GM19023 (cell line): ENCODE measurements at regions not wholly inside any gene's neighbourhood (a gene's known extent, or its start where the extent isn't known, plus 50 kb on each side); places are given as distances from the start of the nearest gene placed in this dataset.
"Not testable (repeated sequence)": the region's sequence is repeated elsewhere in the genome, so short reads cannot be mapped to it uniquely, and the experiment has no call there.

ENCODE experiments used
- ATAC-seq: cut with Tn5 transposase; IDR thresholded peaks from one replicate; pipeline ENCODE4 v1.9.1; 2021; ENCODE audit warnings: mild to moderate bottlenecking, moderate library complexity; ENCODE audit not compliant: unreplicated experiment

GRCh38 chr6:168863467-168863866 is 390.2 kb downstream of the THBS2 start:
- no peak for ATAC-seq

DNA sequence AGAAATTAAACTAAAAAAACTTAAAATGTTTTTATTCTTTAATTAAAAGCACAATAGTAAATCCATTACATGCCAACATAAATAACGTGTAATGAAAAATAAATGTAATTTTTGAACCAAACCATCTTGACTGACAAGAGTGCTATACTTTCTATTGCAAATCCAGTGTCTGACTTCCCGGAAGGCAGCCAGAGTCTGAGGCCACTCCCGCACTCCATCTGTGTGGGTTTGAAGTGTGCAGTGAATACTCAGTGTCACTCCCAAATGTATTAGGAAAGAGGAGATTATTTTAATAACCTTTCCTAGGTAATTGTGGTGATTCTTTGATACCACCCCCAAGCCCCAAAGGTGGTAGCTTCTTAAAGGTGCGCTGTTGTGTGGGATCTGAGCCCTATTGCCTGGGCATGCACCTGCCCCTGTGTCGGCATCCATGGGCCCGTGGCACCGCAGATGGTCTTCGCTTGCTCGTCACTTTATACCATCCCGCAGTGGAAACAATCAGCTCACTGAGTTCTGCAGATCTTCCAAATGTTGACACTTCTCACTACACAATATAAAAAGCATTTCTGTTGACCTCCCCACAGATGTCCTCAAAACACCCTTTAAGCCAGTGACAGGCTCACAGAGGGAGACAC is 391.2 kb downstream of the THBS2 start:
- no peak for ATAC-seq

- ATAC-seq, result no peak
Observed at GRCh38 chr6:168860987-168861386, 392.7 kb downstream of the THBS2 start.

DNA sequence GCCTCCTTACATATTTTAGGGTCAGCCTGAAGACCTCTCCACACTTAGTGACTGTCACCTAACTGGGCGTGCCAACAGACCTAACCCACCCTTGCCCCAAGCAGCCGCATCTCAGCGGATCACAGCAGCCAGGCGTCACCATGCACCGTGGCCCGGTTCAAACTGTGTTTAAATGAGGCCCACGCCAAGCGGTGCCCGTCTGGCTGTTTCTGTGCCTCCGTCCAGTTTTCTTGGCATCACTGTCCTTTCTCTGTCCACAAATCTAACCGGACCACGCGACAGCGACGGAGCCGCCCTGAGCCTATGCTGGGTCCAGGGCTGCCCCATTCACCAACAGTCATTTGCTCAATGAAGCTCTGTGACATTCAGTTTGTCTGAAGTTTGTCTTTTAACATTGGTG is 393.3 kb downstream of the THBS2 start:
- no peak for ATAC-seq

DNA sequence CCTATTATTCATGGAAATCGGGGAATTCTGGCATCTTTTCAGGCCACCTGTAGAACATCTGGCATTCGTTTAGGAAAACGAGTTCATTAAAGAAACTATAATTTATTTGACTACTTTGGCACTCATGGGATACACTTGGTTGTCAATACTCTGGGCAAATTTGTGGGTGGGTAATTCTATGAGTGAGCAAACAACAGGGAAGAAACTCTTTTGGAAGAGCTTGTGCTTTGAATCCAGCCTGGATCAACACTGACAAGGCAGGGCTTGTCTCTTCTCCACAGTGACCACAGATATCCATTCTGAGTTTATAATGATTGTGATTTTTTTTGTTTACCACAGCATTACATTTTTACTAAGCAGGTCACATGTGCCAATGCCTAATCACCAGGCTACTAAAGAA is 394.7 kb downstream of the THBS2 start:
- no peak for ATAC-seq

- no peak for ATAC-seq
Observed at GRCh38 chr6:168856914-168857313, 396.7 kb downstream of the THBS2 start.

- ATAC-seq, result no peak
Observed at GRCh38 chr6:168852376-168852884, 401.2 kb downstream of the THBS2 start.

- no peak for ATAC-seq
Observed at GRCh38 chr6:168851460-168852375, 401.9 kb downstream of the THBS2 start.

DNA sequence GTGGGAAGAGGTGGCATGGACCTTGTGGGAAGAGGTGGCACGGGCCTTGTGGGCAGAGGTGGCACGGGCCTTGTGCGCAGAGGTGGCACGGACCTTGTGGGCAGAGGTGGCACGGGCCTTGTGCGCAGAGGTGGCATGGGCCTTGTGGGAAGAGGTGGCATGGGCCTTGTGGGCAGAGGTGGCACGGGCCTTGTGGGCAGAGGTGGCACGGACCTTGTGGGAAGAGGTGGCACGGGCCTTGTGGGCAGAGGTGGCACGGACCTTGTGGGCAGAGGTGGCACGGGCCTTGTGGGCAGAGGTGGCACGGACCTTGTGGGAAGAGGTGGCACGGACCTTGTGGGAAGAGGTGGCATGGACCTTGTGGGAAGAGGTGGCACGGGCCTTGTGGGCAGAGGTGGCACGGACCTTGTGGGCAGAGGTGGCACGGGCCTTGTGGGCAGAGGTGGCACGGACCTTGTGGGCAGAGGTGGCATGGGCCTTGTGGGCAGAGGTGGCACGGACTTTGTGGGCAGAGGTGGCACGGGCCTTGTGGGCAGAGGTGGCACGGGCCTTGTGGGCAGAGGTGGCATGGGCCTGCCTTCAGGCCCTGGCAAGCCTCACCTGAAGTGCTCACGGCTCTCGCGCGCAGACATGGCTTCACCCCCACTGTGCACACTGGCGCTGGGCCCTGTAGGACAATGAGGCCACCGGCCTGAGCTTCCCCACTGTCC is 403.5 kb downstream of the THBS2 start:
- ATAC-seq, result not testable (repeated sequence)

- no peak for ATAC-seq
Observed at GRCh38 chr6:168849459-168849858, 404.2 kb downstream of the THBS2 start.

DNA sequence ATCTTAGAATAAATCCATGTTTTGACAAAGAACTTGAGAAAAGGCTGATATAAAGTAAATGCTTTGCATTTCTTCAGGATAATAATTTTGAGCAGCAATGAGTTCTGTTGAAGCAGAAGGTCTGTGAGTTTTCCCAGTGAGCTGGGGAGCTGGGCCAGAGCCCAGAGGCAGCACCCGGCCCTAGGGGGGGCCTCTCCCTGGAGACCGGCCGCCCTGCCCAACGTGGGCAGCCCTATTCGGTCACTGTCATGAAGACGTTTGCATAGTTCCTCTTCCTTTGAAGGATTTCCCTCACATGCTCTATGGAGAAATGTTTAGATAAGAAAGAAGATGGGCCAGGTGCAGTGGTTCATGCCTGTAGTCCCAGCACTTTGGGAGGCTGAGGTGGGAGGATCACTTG is 404.8 kb downstream of the THBS2 start:
- ATAC-seq, result no peak

GRCh38 chr6:168844821-168845609 is 404.0 kb downstream of the SMOC2 start:
- ATAC-seq, result no peak

- ATAC-seq, result not testable (repeated sequence)
Observed at GRCh38 chr6:168842632-168843212, 401.7 kb downstream of the SMOC2 start.

GRCh38 chr6:168841609-168842278 is 400.8 kb downstream of the SMOC2 start:
- no peak for ATAC-seq

- ATAC-seq, result not testable (repeated sequence)
Observed at GRCh38 chr6:168840932-168841331, 399.9 kb downstream of the SMOC2 start.

DNA sequence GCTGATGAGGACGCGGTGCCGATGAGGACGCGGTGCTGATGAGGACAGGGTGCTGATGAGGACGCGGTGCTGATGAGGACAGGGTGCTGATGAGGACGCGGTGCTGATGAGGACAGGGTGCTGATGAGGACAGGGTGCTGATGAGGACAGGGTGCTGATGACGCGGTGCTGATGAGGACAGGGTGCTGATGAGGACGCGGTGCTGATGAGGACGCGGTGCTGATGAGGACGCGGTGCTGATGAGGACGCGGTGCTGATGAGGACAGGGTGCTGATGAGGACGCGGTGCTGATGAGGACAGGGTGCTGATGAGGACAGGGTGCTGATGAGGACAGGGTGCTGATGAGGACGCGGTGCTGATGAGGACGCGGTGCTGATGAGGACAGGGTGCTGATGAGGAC is 399.3 kb downstream of the SMOC2 start:
- not testable (repeated sequence) for ATAC-seq

DNA sequence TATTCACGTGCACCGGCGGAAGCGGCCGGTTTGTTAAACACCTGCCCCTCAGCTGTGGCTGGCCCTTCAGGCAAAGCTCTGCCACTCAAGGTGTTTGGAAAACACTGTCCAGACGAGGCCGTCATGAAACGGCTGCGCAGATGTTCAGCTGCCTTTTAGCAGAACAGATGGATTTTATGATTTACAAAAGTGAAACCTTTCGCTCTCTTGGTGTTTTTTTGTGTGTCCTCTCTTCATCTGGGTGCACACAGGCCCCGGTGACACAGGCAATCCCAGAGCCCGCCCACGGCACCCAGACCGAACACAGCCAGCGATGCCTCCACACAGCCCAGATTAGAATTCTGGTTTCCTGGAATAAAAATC is 397.0 kb downstream of the SMOC2 start:
- ATAC-seq, result no peak

- no peak for ATAC-seq
Observed at GRCh38 chr6:168837254-168838036, 396.5 kb downstream of the SMOC2 start.

GRCh38 chr6:168835991-168836390 is 395.0 kb downstream of the SMOC2 start:
- no peak for ATAC-seq
